ENCODE measurements at regions not wholly inside any gene's neighbourhood (a gene's known extent, or its start where the extent isn't known, plus 50 kb on each side); places are given as distances from the start of the nearest gene placed in this dataset.
A peak's percentile ranks its signal among the peaks of the same experiment; 100 is the strongest.

DNA sequence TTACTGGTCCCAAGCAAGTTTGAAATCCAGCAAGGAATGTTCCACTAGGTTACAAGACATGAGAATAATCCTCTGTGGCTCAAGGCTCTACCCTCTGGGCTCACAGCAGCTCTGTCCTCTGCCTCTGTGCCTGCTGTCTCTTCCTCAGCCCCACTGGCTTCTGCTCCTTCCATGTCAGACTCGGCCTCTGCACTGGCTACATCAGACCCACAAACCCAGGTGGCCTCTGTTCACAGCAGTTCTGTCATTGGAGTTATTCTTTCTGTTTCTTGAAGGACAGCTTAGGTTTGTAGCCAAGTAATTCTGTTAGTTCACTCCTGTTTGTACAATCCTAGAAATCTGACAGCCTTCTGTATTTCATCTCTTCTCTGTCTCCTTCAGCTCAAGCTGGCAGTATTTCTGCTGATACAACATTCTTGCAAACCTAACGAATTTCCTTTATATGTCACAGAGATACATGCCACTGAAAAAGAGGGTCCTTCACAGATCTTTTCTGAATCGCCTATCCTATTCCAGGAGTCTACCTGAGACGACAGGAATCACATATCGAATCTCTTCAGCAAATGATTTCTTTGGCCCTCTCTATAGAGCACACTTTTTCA lies 227.8 kb upstream of the PLSCR5 start:
- H3K27ac ChIP-seq (ENCODE audit: low read depth, low read length), result no peak overlapping the region
- WGBS (ENCODE audit: insufficient coverage), result 81% methylated on average over 5 of the region's 5 CpGs
- H3K27me3 ChIP-seq (ENCODE audit: control insufficient read depth, insufficient read depth, low read length), result no peaks in the 10 kb centered on the region
- no peaks in the 10 kb centered on the region for H3K9me3 ChIP-seq (ENCODE audit: control insufficient read depth, insufficient read depth, low read length)
- DNase-seq (ENCODE audit: low read depth in 4 of 6, low spot score in 6 of 6), result no peak
- no peaks in the 10 kb centered on the region for H3K4me1 ChIP-seq (ENCODE audit: control insufficient read depth, insufficient read depth, low read length)
- H3K36me3 ChIP-seq (ENCODE audit: control insufficient read depth, insufficient read depth, low read length), result no peaks in the 10 kb centered on the region
- H3K4me3 ChIP-seq (ENCODE audit: low read depth, low read length), result no peak overlapping the region

DNA sequence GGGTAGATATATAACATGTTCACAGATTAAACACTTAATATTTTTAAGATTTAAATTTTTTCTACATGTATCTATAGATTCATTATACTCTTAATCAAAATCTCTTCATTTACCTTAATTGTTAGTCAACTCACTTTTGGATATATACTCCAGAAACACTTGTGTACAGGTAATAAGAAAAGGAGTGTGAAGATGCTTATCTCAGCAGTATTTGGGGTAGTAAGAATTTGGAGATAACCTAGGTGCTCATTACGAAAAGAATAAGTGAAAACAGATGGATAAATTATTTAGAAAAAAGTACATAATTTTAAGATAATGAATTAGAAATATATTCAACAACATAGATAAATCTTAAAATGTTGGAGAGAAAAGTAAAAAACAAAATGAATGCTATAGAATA lies 226.5 kb upstream of the PLSCR5 start:
- Histone ChIP-seq H3K4me3 (ENCODE audit: low read depth, low read length) (no peak overlapping the region), H3K27ac (ENCODE audit: low read depth, low read length) (no peak overlapping the region), H3K9me3 (ENCODE audit: control insufficient read depth, insufficient read depth, low read length) (no peaks in the 10 kb centered on the region), H3K4me1 (ENCODE audit: control insufficient read depth, insufficient read depth, low read length) (no peaks in the 10 kb centered on the region), H3K27me3 (ENCODE audit: control insufficient read depth, insufficient read depth, low read length) (no peaks in the 10 kb centered on the region), H3K36me3 (ENCODE audit: control insufficient read depth, insufficient read depth, low read length) (no peaks in the 10 kb centered on the region)
- WGBS (ENCODE audit: insufficient coverage), result no CpG with 5 or more reads among the region's 1 CpG
- DNase-seq (ENCODE audit: low read depth in 4 of 6, low spot score in 6 of 6), result no peak

DNA sequence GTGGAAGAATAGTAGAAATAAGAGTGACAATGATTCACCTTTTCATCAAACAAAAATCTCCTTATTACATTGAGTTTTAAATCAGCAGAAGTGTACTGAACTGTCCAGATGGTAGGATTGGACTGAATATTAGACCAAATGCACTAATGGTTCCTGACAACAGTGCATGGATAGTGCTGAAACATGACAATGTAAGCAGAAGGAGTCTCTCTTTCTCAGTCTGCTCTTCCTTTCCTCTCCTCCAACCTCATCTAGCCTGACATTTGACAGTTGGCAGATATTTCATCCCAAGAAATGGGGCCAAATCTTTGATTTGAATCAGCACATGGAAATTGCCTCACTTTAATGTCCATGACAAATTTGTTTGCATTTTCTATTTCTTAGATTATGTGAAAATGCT lies 225.1 kb upstream of the PLSCR5 start:
- H3K36me3 ChIP-seq (ENCODE audit: control insufficient read depth, insufficient read depth, low read length), result no peaks in the 10 kb centered on the region
- no peak for DNase-seq (ENCODE audit: low read depth in 4 of 6, low spot score in 6 of 6)
- H3K4me1 ChIP-seq (ENCODE audit: control insufficient read depth, insufficient read depth, low read length), result no peaks in the 10 kb centered on the region
- no peaks in the 10 kb centered on the region for H3K27me3 ChIP-seq (ENCODE audit: control insufficient read depth, insufficient read depth, low read length)
- no peaks in the 10 kb centered on the region for H3K9me3 ChIP-seq (ENCODE audit: control insufficient read depth, insufficient read depth, low read length)
- no peak overlapping the region for H3K27ac ChIP-seq (ENCODE audit: low read depth, low read length)
- H3K4me3 ChIP-seq (ENCODE audit: low read depth, low read length), result no peak overlapping the region

DNA sequence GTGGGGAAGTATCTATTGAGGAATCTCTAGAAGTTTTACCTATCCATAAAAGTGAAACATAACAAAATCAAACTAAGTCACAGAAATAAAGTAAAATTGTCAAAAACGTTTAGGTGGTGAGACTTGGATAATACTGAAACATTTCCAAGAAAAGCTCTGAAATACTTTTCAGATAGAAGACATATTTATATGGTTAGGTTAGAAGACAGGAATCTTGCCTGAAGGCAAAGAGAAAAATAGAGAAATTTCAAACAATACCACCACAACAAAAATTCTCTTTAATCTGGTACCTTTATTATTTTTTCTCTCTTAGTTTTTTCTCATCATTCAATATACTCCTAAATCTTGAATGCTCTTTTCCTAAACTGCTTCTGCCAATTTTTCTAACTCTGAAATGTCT lies 222.7 kb upstream of the PLSCR5 start:
- H3K27ac ChIP-seq (ENCODE audit: low read depth, low read length), result no peak overlapping the region
- H3K4me3 ChIP-seq (ENCODE audit: low read depth, low read length), result no peak overlapping the region
- WGBS (ENCODE audit: insufficient coverage), result no CpG with 5 or more reads among the region's 1 CpG
- H3K9me3 ChIP-seq (ENCODE audit: control insufficient read depth, insufficient read depth, low read length), result no peaks in the 10 kb centered on the region
- no peaks in the 10 kb centered on the region for H3K36me3 ChIP-seq (ENCODE audit: control insufficient read depth, insufficient read depth, low read length)
- no peaks in the 10 kb centered on the region for H3K4me1 ChIP-seq (ENCODE audit: control insufficient read depth, insufficient read depth, low read length)
- H3K27me3 ChIP-seq (ENCODE audit: control insufficient read depth, insufficient read depth, low read length), result no peaks in the 10 kb centered on the region
- no peak for DNase-seq (ENCODE audit: low read depth in 4 of 6, low spot score in 6 of 6)

DNA sequence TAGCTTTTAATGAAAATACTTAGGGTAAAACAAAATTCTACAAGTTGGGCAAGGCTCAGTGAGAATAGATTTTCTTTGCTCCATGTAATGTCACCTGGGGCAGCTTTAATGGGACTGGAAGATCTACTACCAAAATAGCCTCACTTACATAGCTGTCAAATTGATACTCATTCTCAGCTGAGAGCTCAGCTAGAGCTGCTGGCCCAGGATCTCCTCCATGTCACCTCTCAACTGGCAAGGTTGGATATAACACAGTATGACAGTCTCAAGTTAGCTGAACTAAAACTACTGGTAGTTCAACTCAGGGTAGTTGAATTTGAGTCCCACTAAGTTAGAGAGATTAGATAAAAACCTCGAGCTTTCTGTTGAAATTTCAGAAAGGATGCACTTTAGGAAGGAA lies 218.5 kb upstream of the PLSCR5 start:
- H3K4me1 ChIP-seq (ENCODE audit: control insufficient read depth, insufficient read depth, low read length), result no peaks in the 10 kb centered on the region
- DNase-seq (ENCODE audit: low read depth in 4 of 6, low spot score in 6 of 6), result no peak
- H3K36me3 ChIP-seq (ENCODE audit: control insufficient read depth, insufficient read depth, low read length), result no peaks in the 10 kb centered on the region
- WGBS (ENCODE audit: insufficient coverage), result no CpG with 5 or more reads among the region's 1 CpG
- no peaks in the 10 kb centered on the region for H3K27me3 ChIP-seq (ENCODE audit: control insufficient read depth, insufficient read depth, low read length)
- H3K27ac ChIP-seq (ENCODE audit: low read depth, low read length), result no peak overlapping the region
- no peak overlapping the region for H3K4me3 ChIP-seq (ENCODE audit: low read depth, low read length)
- H3K9me3 ChIP-seq (ENCODE audit: control insufficient read depth, insufficient read depth, low read length), result no peaks in the 10 kb centered on the region

DNA sequence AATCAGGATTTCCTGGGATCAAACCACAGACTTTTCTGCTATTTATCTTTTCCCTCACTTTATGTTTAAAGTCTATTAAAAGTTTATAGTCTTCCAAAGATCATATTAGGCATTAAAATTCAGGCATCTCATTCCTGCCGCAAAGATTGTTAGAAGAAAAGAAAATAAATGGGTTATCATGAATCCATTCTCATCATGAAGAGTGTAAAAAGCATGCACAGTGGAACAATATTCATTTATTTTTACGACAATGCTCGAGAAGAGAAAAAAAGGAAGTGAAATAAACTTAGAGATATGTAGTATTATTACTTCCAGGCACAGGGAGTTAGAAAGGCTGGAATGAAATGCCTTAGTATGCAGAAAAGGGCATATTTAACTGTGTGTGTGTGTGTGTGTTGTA lies 213.7 kb upstream of the PLSCR5 start:
- Histone ChIP-seq H3K27ac (ENCODE audit: low read depth, low read length) (peak overlapping the region; percentile 57), H3K27me3 (ENCODE audit: control insufficient read depth, insufficient read depth, low read length) (no peaks in the 10 kb centered on the region), H3K9me3 (ENCODE audit: control insufficient read depth, insufficient read depth, low read length) (no peaks in the 10 kb centered on the region), H3K4me3 (ENCODE audit: low read depth, low read length) (no peak overlapping the region), H3K36me3 (ENCODE audit: control insufficient read depth, insufficient read depth, low read length) (no peaks in the 10 kb centered on the region), H3K4me1 (ENCODE audit: control insufficient read depth, insufficient read depth, low read length) (no peaks in the 10 kb centered on the region)
- DNase-seq (ENCODE audit: low read depth in 4 of 6, low spot score in 6 of 6), result peak in 1 of 6 donors; percentile 79
- no CpG with 5 or more reads among the region's 3 CpGs for WGBS (ENCODE audit: insufficient coverage)

DNA sequence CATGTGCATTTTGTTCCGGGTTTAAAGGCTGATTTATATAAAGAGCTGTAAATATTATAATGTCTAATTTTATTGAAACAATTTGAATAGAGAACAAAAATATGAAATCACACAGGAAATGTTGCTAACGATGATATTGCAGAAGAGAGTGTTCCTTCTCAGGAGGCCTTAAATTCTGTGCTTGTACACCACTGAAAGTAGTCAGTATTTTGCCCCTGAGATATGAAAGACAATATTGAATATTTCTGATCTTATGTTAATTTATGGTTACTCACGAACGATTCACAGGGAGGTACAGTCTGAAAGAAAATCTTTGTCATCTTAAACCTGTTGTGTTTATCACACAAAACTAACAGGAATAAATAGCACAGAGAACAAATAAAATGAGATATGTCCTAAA lies 213.2 kb upstream of the PLSCR5 start:
- peak in 1 of 6 donors; percentile 46 for DNase-seq (ENCODE audit: low read depth in 4 of 6, low spot score in 6 of 6)
- no CpG with 5 or more reads among the region's 4 CpGs for WGBS (ENCODE audit: insufficient coverage)
- Histone ChIP-seq H3K36me3 (ENCODE audit: control insufficient read depth, insufficient read depth, low read length) (no peaks in the 10 kb centered on the region), H3K27me3 (ENCODE audit: control insufficient read depth, insufficient read depth, low read length) (no peaks in the 10 kb centered on the region), H3K9me3 (ENCODE audit: control insufficient read depth, insufficient read depth, low read length) (no peaks in the 10 kb centered on the region), H3K27ac (ENCODE audit: low read depth, low read length) (peak overlapping the region; percentile 57), H3K4me1 (ENCODE audit: control insufficient read depth, insufficient read depth, low read length) (no peaks in the 10 kb centered on the region), H3K4me3 (ENCODE audit: low read depth, low read length) (no peak overlapping the region)

DNA sequence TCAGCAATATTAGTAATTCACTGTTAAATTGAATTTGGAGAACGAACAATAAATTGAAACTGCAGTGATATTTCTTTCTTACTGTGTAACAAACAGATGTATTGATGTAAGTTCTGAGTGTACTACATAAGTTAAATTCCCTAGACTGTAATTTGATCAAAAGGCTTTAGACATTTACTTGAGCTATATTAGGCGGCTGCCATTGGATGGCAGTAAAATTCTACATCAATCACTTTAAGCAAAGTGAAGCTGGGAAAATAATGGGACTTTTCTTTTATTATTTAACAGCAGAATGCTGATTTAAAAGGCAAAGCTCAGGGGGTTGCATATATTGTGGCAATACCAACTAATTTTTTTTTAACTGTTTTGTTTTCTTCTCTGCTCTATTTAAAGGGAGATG lies 212.6 kb upstream of the PLSCR5 start:
- Histone ChIP-seq H3K4me3 (ENCODE audit: low read depth, low read length) (no peak overlapping the region), H3K27ac (ENCODE audit: low read depth, low read length) (peak overlapping the region; percentile 57), H3K4me1 (ENCODE audit: control insufficient read depth, insufficient read depth, low read length) (no peaks in the 10 kb centered on the region), H3K9me3 (ENCODE audit: control insufficient read depth, insufficient read depth, low read length) (no peaks in the 10 kb centered on the region), H3K36me3 (ENCODE audit: control insufficient read depth, insufficient read depth, low read length) (no peaks in the 10 kb centered on the region), H3K27me3 (ENCODE audit: control insufficient read depth, insufficient read depth, low read length) (no peaks in the 10 kb centered on the region)
- WGBS (ENCODE audit: insufficient coverage), result no CpG with 5 or more reads among the region's 2 CpGs
- peak in 4 of 6 donors; percentile 28 to 94 (median 67) for DNase-seq (ENCODE audit: low read depth in 4 of 6, low spot score in 6 of 6)

DNA sequence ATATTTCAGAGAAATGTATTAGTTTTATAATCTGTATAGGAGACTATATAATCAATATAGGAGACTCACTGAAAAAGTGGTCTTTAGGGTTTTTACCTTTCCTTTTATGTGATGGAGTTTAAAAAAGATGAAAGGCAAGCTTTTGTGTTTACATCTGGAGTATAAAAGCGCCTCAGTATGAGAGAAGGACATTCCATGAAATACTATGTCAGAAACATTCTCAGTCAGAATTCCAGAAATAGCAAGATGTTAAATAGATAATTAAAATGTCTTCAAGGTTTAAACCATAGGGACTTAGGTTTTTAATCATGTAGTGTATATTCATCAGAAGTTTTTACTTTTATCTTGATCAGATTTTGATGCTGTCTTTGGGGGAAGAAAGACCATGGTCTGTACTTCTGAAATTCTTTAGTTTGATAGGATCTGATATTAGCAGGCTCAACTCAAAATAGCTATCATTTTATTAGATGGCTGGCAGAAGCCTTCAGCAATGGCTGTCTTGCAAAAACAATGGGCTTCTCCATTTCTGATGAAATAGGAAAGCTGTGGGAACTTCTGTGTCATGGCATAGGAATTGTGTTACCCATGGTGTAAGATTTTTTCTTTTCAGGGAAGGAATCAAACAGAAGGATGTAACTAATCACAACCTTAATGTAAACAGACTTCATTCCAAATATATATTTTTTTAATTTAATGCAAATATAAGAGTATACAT lies 209.6 kb upstream of the PLSCR5 start:
- whole genome bisulfite sequencing (ENCODE audit: insufficient coverage), result no CpG with 5 or more reads among the region's 1 CpG
- H3K4me1 ChIP-seq (ENCODE audit: control insufficient read depth, insufficient read depth, low read length), result no peaks in the 10 kb centered on the region
- H3K27ac ChIP-seq (ENCODE audit: low read depth, low read length), result peak overlapping the region; percentile 61
- no peaks in the 10 kb centered on the region for H3K36me3 ChIP-seq (ENCODE audit: control insufficient read depth, insufficient read depth, low read length)
- H3K9me3 ChIP-seq (ENCODE audit: control insufficient read depth, insufficient read depth, low read length), result no peaks in the 10 kb centered on the region
- no peaks in the 10 kb centered on the region for H3K27me3 ChIP-seq (ENCODE audit: control insufficient read depth, insufficient read depth, low read length)
- no peak overlapping the region for H3K4me3 ChIP-seq (ENCODE audit: low read depth, low read length)
- DNase-seq (ENCODE audit: low read depth in 4 of 6, low spot score in 6 of 6), result no peak

DNA sequence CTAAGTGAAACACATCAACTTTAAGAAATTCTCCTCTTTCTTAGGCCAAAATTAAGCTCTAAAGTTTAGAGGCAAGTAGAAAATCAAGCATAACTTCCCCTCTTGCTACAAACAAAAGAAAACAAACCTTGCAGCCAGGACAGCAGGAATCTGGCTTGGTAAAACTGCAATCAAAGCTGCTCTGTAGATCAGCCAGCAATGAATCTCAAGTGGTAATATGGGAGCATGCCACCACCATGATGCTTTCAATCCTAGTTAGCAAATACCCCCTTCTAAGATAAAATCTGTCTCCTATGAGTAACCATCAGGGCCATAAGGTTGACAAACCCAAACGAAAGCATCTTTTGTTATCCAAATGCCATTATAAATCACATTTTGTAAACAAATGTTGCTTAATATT lies 208.3 kb upstream of the PLSCR5 start:
- no peaks in the 10 kb centered on the region for H3K36me3 ChIP-seq (ENCODE audit: control insufficient read depth, insufficient read depth, low read length)
- H3K4me1 ChIP-seq (ENCODE audit: control insufficient read depth, insufficient read depth, low read length), result no peaks in the 10 kb centered on the region
- H3K4me3 ChIP-seq (ENCODE audit: low read depth, low read length), result no peak overlapping the region
- H3K27ac ChIP-seq (ENCODE audit: low read depth, low read length), result peak overlapping the region; percentile 3
- no peaks in the 10 kb centered on the region for H3K9me3 ChIP-seq (ENCODE audit: control insufficient read depth, insufficient read depth, low read length)
- no peaks in the 10 kb centered on the region for H3K27me3 ChIP-seq (ENCODE audit: control insufficient read depth, insufficient read depth, low read length)
- peak in 1 of 6 donors; percentile 68 for DNase-seq (ENCODE audit: low read depth in 4 of 6, low spot score in 6 of 6)
- WGBS (ENCODE audit: insufficient coverage), result no CpG with 5 or more reads among the region's 1 CpG

Measured in spinal cord (tissue), 9 donors.